ENCODE measurements at regions not wholly inside any gene's neighbourhood (a gene's known extent, or its start where the extent isn't known, plus 50 kb on each side); places are given as distances from the start of the nearest gene placed in this dataset.

DNA sequence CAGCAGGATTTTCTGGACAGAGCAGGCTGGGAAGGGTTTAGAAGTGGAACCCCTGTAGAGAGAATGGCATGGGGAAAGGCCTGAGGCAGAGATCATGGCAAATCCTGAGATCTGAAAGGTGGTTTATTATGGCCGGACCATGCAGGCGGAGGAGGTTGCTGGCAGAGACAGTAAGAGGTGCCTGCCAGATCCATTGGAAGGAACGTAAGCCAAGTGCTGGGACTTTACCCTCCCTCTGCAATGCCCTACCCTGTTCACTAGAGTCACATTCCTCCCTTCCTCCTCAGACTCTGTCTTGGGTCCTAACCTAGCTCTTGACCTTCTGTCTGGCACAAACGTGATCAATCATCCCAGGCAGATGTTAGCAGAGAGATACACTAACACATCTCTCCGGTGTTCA lies 66.4 kb upstream of the SLC22A23 start:
- no peak for TF ChIP-seq CTCF (IDR thresholded peaks at IDR 0.05)
- WGBS, 3 donors, result 26 to 49% (median 38%) methylated on average over 5 of the region's 5 CpGs
- H3K4me3 ChIP-seq, result no peak overlapping the region
- no peak overlapping the region for H3K27ac ChIP-seq
- H3K4me1 ChIP-seq, result no peaks in the 10 kb centered on the region
- DNase-seq, result no peak
- H3K36me3 ChIP-seq (ENCODE audit: insufficient read depth in 1 of 2, low read depth in 1 of 2), result no peaks in the 10 kb centered on the region
- ATAC-seq, result peak in 1 of 4 donors; percentile 30
- peaks cover 0 to 2% (median 0%) of the 10 kb centered on the region in 3 donors for H3K27me3 ChIP-seq (ENCODE audit: insufficient read depth in 3 of 3, low read length in 2 of 3)
- H3K9me3 ChIP-seq, result no peaks in the 10 kb centered on the region
- intact Hi-C loops (cut with DNase I), result no loop called here

- Histone ChIP-seq H3K4me3 (no peak overlapping the region), H3K36me3 (ENCODE audit: insufficient read depth in 1 of 2, low read depth in 1 of 2) (no peaks in the 10 kb centered on the region), H3K9me3 (no peaks in the 10 kb centered on the region), H3K4me1 (no peaks in the 10 kb centered on the region), H3K27me3 (ENCODE audit: insufficient read depth in 3 of 3, low read length in 2 of 3) (peaks cover 0 to 2% (median 0%) of the 10 kb centered on the region in 3 donors), H3K27ac (no peak overlapping the region)
- TF ChIP-seq CTCF (IDR thresholded peaks at IDR 0.05), result no peak
- intact Hi-C loops (cut with DNase I), result no loop called here
- WGBS, 3 donors, result 54 to 66% (median 56%) methylated on average over 7 of the region's 7 CpGs
- ATAC-seq (no peak), DNase-seq (no peak)
These were observed 65.9 kb upstream of the SLC22A23 start for GRCh38 chr6:3522561-3523260.

DNA sequence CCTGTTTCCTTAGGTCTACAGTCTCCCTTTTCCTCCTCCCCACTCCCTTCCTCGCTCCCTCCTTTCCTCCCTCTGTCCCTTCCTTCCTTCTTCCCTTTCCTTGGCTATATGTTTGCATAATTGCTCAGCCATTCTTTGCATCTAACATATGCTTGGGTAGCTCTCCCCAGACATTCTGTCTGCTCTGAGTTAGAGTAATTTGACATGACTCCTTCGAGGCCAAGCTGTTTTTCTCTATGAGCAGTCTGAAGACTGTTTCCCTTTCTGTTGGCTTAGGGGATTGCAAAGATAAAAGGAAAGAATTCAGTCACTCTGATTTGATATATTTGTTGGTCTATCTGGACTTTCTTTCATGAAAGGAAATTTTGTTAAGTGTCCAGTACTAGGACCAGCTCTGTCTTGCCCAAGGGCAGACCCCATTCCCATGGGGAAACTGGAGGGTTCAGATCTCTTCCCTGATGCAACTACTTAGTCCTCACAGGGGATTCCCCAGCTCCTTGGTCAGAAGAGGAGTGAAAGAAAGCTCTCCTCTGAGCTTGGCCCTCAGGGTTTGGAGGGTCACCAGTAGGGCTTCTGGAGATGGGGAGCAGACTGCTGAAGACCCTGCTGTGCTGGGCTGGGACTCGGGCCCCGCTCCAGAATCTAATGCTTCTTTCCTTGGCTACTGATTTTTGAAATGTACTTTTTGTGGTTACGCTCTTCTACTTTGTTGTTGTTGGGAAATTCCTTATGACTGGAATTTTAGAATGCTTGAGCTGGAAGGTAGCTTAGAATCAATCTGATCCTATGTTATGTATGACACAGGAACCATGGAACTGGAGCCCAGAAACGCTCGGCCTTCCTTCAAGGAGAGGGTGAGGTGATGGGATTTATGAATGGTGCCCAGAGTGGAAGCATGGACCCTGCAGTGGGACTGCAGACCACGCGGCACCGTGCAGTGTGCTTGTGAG lies 63.7 kb upstream of the SLC22A23 start:
- Histone ChIP-seq H3K9me3 (no peaks in the 10 kb centered on the region), H3K27me3 (ENCODE audit: insufficient read depth in 3 of 3, low read length in 2 of 3) (peaks cover 0 to 2% (median 0%) of the 10 kb centered on the region in 3 donors), H3K27ac (no peak overlapping the region), H3K4me3 (no peak overlapping the region), H3K4me1 (no peaks in the 10 kb centered on the region), H3K36me3 (ENCODE audit: insufficient read depth in 1 of 2, low read depth in 1 of 2) (no peaks in the 10 kb centered on the region)
- DNase-seq (no peak), ATAC-seq (no peak)
- no peak for TF ChIP-seq CTCF (IDR thresholded peaks at IDR 0.05)
- intact Hi-C loops (cut with DNase I), result no loop called here
- 86 to 92% (median 88%) methylated on average over 10 of the region's 10 CpGs for WGBS, 3 donors

- Histone ChIP-seq H3K4me3 (no peak overlapping the region), H3K9me3 (no peaks in the 10 kb centered on the region), H3K27ac (no peak overlapping the region), H3K36me3 (ENCODE audit: insufficient read depth in 1 of 2, low read depth in 1 of 2) (no peaks in the 10 kb centered on the region), H3K4me1 (no peaks in the 10 kb centered on the region), H3K27me3 (ENCODE audit: insufficient read depth in 3 of 3, low read length in 2 of 3) (peaks cover 0 to 2% (median 0%) of the 10 kb centered on the region in 3 donors)
- no peak for TF ChIP-seq CTCF (IDR thresholded peaks at IDR 0.05)
- ATAC-seq (peak; percentile 76 to 88 (median 78)), DNase-seq (peak; percentile 56 to 64)
- intact Hi-C loops (cut with DNase I), result loop anchor here in 1 of 2 donors (10.0 kb wide), 1 partner anchor 234 kb away; no protein-coding TSS in a partner anchor
- 44 to 50% (median 48%) methylated on average over 15 of the region's 15 CpGs for WGBS, 3 donors
These were observed 61.7 kb upstream of the SLC22A23 start for GRCh38 chr6:3518356-3519190.
